Loucy (cell line): ENCODE measurements at regions not wholly inside any gene's neighbourhood (a gene's known extent, or its start where the extent isn't known, plus 50 kb on each side); places are given as distances from the start of the nearest gene placed in this dataset.

Experiments
- H2AFZ ChIP-seq: fragments of 200-600 bp; sonication (generic); 2 replicates; pipeline ENCODE4 v1.6.0; 2016; ENCODE audit warnings: antibody characterized with exemption, mild to moderate bottlenecking, low read length, moderate library complexity
- H3F3A ChIP-seq: fragments of 200-600 bp; 2 replicates; pipeline ENCODE4 v1.6.0; 2016; ENCODE audit warnings: antibody characterized with exemption, low read depth, mild to moderate bottlenecking
- H3K27me3 ChIP-seq: fragments of 200-600 bp; sonication (generic); 2 replicates; pipeline ENCODE4 v1.6.1; 2014; ENCODE audit warnings: low read length, mild to moderate bottlenecking; ENCODE audit not compliant: insufficient read depth, poor library complexity, severe bottlenecking
- H3K36me3 ChIP-seq: fragments of 200-600 bp; sonication (generic); 2 replicates; pipeline ENCODE4 v1.6.1; 2016; ENCODE audit warnings: low read length; ENCODE audit not compliant: insufficient read depth
- H3K4me1 ChIP-seq: fragments of 200-600 bp; sonication (generic); 2 replicates; pipeline ENCODE4 v1.5.1; 2014; ENCODE audit warnings: low read length, mild to moderate bottlenecking; ENCODE audit not compliant: insufficient read depth, poor library complexity, severe bottlenecking
- H3K4me2 ChIP-seq: fragments of 200-600 bp; sonication (generic); 2 replicates; pipeline ENCODE4 v1.6.0; 2014; ENCODE audit warnings: antibody characterized with exemption, low read length, low read depth, mild to moderate bottlenecking; ENCODE audit not compliant: poor library complexity, severe bottlenecking
- H3K4me3 ChIP-seq: fragments of 200-600 bp; sonication (generic); 2 replicates; pipeline ENCODE4 v1.5.1; 2014; ENCODE audit warnings: low read length, mild to moderate bottlenecking, mixed read lengths; ENCODE audit not compliant: poor library complexity, severe bottlenecking
- H3K79me2 ChIP-seq: fragments of 200-600 bp; sonication (generic); 2 replicates; pipeline ENCODE4 v1.6.1; 2014; ENCODE audit warnings: low read length; ENCODE audit not compliant: insufficient read depth
- H3K9ac ChIP-seq: fragments of 200-600 bp; sonication (generic); 2 replicates; pipeline ENCODE4 v1.6.0; 2014; ENCODE audit warnings: mild to moderate bottlenecking, low read depth, low read length, moderate library complexity; ENCODE audit not compliant: poor library complexity, severe bottlenecking
- H3K9me2 ChIP-seq: fragments of 200-600 bp; sonication (generic); replicated peaks from 2 replicates; pipeline ENCODE4 v1.6.1; 2016; ENCODE audit warnings: low read depth, low read length, mixed read lengths
- H3K9me3 ChIP-seq: fragments of 200-600 bp; sonication (generic); 2 replicates; pipeline ENCODE4 v1.6.1; 2014; ENCODE audit warnings: mild to moderate bottlenecking, antibody characterized with exemption, low read length, low read depth; ENCODE audit not compliant: insufficient read depth
- H4K20me1 ChIP-seq: fragments of 200-600 bp; sonication (generic); 2 replicates; pipeline ENCODE4 v1.6.0; 2014; ENCODE audit warnings: antibody characterized with exemption, low read length, mild to moderate bottlenecking; ENCODE audit not compliant: insufficient read depth, poor library complexity, severe bottlenecking
- CTCF ChIP-seq: fragments of 200-600 bp; sonication (generic); conservative IDR thresholded peaks from 2 replicates; pipeline ENCODE4 v1.5.1; 2014; ENCODE audit warnings: mild to moderate bottlenecking, antibody characterized with exemption, low read length
- EZH2phosphoT487 ChIP-seq: fragments of 200-600 bp; IDR thresholded peaks from 2 replicates; pipeline ENCODE4 v1.6.1; 2018; ENCODE audit warnings: antibody characterized with exemption, mild to moderate bottlenecking, moderate library complexity, borderline replicate concordance

DNA sequence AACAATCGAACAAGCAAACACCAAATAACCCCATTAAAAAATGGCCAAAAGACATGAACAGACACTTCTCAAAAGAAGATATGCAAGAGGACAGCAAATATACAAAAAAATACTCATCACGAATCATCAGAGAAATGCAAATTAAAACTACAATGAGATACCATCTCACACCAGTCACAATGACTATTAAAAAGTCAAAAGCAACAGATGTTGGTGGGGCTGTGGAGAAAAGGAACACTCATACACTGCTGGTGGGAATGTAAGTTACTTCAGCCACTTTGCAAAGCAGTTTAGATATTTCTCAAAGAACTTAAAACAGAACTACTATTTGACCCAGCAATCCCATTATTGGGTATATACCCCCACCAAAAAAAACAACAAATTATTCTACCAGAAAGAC lies 51.3 kb upstream of the FLI1 start:
- H2AFZ ChIP-seq = no peak overlapping the region
- TF ChIP-seq EZH2phosphoT487 (no peak), CTCF (no peak)
- H3K4me3 ChIP-seq = no peak overlapping the region
- no peaks in the 10 kb centered on the region for H3K9me3 ChIP-seq
- H3F3A ChIP-seq = no peaks in the 10 kb centered on the region
- no peaks in the 10 kb centered on the region for H3K36me3 ChIP-seq
- no peak overlapping the region for H3K9ac ChIP-seq
- no peaks in the 10 kb centered on the region for H3K79me2 ChIP-seq
- no peak overlapping the region for H3K4me2 ChIP-seq
- no peaks in the 10 kb centered on the region for H4K20me1 ChIP-seq
- H3K27me3 ChIP-seq = no peaks in the 10 kb centered on the region
- H3K9me2 ChIP-seq = no peaks in the 10 kb centered on the region
- peaks cover 3% of the 10 kb centered on the region for H3K4me1 ChIP-seq

- no peaks in the 10 kb centered on the region for H3K9me2 ChIP-seq
- H3K4me1 ChIP-seq = no peaks in the 10 kb centered on the region
- TF ChIP-seq EZH2phosphoT487 = no peak
- TF ChIP-seq CTCF = peak; percentile 57
- no peaks in the 10 kb centered on the region for H3F3A ChIP-seq
- H2AFZ ChIP-seq = no peak overlapping the region
- H3K79me2 ChIP-seq = no peaks in the 10 kb centered on the region
- H3K27me3 ChIP-seq = no peaks in the 10 kb centered on the region
- no peaks in the 10 kb centered on the region for H4K20me1 ChIP-seq
- H3K4me3 ChIP-seq = no peak overlapping the region
- H3K4me2 ChIP-seq = no peak overlapping the region
- no peaks in the 10 kb centered on the region for H3K36me3 ChIP-seq
- H3K9me3 ChIP-seq = no peaks in the 10 kb centered on the region
- no peak overlapping the region for H3K9ac ChIP-seq
These were observed 50.1 kb upstream of the FLI1 start for GRCh38 chr11:128643661-128644317.
